ENCODE measurements at regions not wholly inside any gene's neighbourhood (a gene's known extent, or its start where the extent isn't known, plus 50 kb on each side); places are given as distances from the start of the nearest gene placed in this dataset.

- TF ChIP-seq EZH2 (IDR thresholded peaks at IDR 0.05; ENCODE audit: borderline replicate concordance, low read length) (no peak), CTCF (IDR thresholded peaks at IDR 0.05; ENCODE audit: low read length) (no peak)
These were observed 75.1 kb upstream of the CAPRIN2 start for GRCh38 chr12:30829876-30830275.
